ENCODE measurements at regions not wholly inside any gene's neighbourhood (a gene's known extent, or its start where the extent isn't known, plus 50 kb on each side); places are given as distances from the start of the nearest gene placed in this dataset.

GRCh38 chr15:47862402-47862801 is 145.1 kb downstream of the SEMA6D start:
- TF ChIP-seq CTCF (IDR thresholded peaks at IDR 0.05; ENCODE audit: low read length) (no peak), EZH2 (optimal IDR thresholded peaks at IDR 0.05; ENCODE audit: low read depth, low read length) (no peak)
